Endometrium (tissue), 2 donors: ENCODE measurements at regions not wholly inside any gene's neighbourhood (a gene's known extent, or its start where the extent isn't known, plus 50 kb on each side); places are given as distances from the start of the nearest gene placed in this dataset.
A peak's percentile ranks its signal among the peaks of the same experiment; 100 is the strongest.

Experiments used
- FAIRE-seq: peaks from 2 replicates; lab custom pipeline; 2012; peaks lifted over from hg19 to GRCh38; lab: Jason Lieb, UNC
- donor health status: control.
- donor health status: control.

GRCh38 chr3:64911138-64911537, 223.3 kb upstream of the ADAMTS9 start:
- FAIRE-seq, result no peak

- FAIRE-seq, result no peak
Measured at GRCh38 chr3:64909757-64910467, 222.1 kb upstream of the ADAMTS9 start.

- FAIRE-seq, result no peak
Measured at GRCh38 chr3:64909011-64909410, 221.2 kb upstream of the ADAMTS9 start.

GRCh38 chr3:64908251-64908685, 220.5 kb upstream of the ADAMTS9 start:
- no peak for FAIRE-seq

GRCh38 chr3:64905906-64906410, 218.2 kb upstream of the ADAMTS9 start:
- FAIRE-seq, result no peak

GRCh38 chr3:64903006-64903405, 215.2 kb upstream of the ADAMTS9 start:
- FAIRE-seq, result peak; percentile 78

GRCh38 chr3:64901986-64902516, 214.3 kb upstream of the ADAMTS9 start:
- FAIRE-seq, result no peak

GRCh38 chr3:64901522-64901885, 213.7 kb upstream of the ADAMTS9 start:
- FAIRE-seq, result no peak

GRCh38 chr3:64900617-64901521, 213.1 kb upstream of the ADAMTS9 start:
- FAIRE-seq, result no peak

GRCh38 chr3:64900156-64900555, 212.4 kb upstream of the ADAMTS9 start:
- no peak for FAIRE-seq

GRCh38 chr3:64898941-64899340, 211.1 kb upstream of the ADAMTS9 start:
- FAIRE-seq, result no peak

- no peak for FAIRE-seq
Measured at GRCh38 chr3:64895991-64896895, 208.4 kb upstream of the ADAMTS9 start.

GRCh38 chr3:64895106-64895990, 207.5 kb upstream of the ADAMTS9 start:
- FAIRE-seq, result peak; percentile 53

- FAIRE-seq, result no peak
Measured at GRCh38 chr3:64894006-64894405, 206.2 kb upstream of the ADAMTS9 start.

GRCh38 chr3:64892671-64893309, 205.0 kb upstream of the ADAMTS9 start:
- FAIRE-seq, result no peak

GRCh38 chr3:64891021-64891420, 203.2 kb upstream of the ADAMTS9 start:
- no peak for FAIRE-seq

GRCh38 chr3:64890466-64890865, 202.7 kb upstream of the ADAMTS9 start:
- no peak for FAIRE-seq

- no peak for FAIRE-seq
Measured at GRCh38 chr3:64890006-64890405, 202.2 kb upstream of the ADAMTS9 start.

GRCh38 chr3:64888840-64889392, 201.1 kb upstream of the ADAMTS9 start:
- FAIRE-seq, result no peak

GRCh38 chr3:64888165-64888564, 200.4 kb upstream of the ADAMTS9 start:
- no peak for FAIRE-seq
